ENCODE measurements at regions not wholly inside any gene's neighbourhood (a gene's known extent, or its start where the extent isn't known, plus 50 kb on each side); places are given as distances from the start of the nearest gene placed in this dataset.

DNA sequence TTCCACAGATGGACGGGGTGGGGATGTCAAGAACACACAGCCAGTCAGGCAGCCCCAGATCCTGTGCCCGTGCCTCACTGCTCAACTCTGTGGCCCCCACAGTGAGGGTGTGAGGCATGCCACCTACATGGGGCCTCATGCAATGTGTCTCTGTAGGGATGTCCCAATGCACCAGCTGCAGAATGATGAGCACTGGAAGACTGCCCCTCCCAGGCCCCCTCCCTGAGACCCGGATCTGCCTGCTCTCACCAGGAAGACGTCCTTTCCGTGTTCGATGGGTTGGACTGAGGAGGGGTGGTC, 124.2 kb downstream of the TWIST2 start:
- no peak for ATAC-seq
- Mint-ChIP-seq H3K9me3 (ENCODE audit: low read depth) (no peaks in the 10 kb centered on the region), H3K36me3 (no peaks in the 10 kb centered on the region), H3K27ac (no peak overlapping the region), H3K27me3 (peaks cover 22% of the 10 kb centered on the region), H3K4me3 (no peak overlapping the region), H3K4me1 (no peaks in the 10 kb centered on the region)
- CTCF ChIA-PET: no interaction called here
- DNase-seq: no peak

DNA sequence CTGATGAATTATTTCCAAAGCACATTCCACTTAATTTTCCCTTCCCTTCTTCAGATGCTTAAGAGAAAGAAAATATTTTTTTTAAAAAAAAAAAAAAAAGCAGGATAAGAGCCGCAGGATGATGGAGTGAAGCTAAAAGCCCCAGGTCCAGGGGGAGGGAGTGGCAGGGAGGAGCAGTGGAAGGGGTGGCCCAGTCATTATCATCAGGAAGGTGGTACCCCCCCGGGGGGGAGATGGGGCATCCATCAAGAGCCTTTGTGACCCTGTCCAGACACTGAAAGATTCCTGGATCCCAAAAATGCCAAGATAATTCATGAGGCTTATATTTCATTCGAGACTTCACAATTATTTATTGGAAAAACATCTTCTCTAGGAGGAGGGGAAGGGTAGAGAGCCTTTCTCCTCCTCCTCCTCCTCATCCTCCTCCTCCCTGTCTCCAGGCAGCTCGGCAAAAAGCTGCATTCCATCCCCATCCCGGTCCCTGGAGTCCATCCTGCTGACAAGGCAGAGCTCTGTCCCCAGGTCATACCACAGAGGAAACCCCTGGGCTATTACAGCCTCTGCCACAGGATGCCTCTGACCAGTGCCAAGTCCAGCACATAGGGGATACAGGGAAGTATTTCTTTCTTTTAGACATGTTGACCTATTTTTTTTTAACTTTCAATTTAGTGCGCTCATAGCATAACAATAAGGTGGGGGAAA, 125.3 kb downstream of the TWIST2 start:
- H3K9me3 Mint-ChIP-seq (ENCODE audit: low read depth): no peaks in the 10 kb centered on the region
- H3K27ac Mint-ChIP-seq: no peak overlapping the region
- ATAC-seq (no peak), DNase-seq (no peak)
- CTCF ChIA-PET: no interaction called here
- H3K27me3 Mint-ChIP-seq: peaks cover 23% of the 10 kb centered on the region
- H3K4me1 Mint-ChIP-seq: no peaks in the 10 kb centered on the region
- H3K36me3 Mint-ChIP-seq: no peaks in the 10 kb centered on the region
- H3K4me3 Mint-ChIP-seq: no peak overlapping the region

DNA sequence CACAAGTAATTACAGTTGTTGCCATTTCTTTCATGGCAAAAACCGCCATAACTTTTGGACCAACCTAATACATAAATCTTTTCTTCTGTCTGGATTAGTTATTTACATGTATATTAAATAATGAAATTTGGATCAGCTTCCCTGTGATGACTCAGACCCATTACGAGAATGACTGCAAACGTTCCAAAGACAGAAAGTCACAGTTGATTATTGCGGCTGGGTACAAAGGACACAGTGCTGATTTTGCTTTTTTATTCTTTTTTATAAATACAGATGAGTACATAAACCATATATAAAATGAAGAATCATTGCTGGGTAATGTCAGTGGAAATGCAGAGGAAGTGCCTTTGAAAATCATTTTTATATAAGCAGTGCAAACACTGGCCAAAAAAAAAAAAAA, 126.2 kb downstream of the TWIST2 start:
- no peak for ATAC-seq

DNA sequence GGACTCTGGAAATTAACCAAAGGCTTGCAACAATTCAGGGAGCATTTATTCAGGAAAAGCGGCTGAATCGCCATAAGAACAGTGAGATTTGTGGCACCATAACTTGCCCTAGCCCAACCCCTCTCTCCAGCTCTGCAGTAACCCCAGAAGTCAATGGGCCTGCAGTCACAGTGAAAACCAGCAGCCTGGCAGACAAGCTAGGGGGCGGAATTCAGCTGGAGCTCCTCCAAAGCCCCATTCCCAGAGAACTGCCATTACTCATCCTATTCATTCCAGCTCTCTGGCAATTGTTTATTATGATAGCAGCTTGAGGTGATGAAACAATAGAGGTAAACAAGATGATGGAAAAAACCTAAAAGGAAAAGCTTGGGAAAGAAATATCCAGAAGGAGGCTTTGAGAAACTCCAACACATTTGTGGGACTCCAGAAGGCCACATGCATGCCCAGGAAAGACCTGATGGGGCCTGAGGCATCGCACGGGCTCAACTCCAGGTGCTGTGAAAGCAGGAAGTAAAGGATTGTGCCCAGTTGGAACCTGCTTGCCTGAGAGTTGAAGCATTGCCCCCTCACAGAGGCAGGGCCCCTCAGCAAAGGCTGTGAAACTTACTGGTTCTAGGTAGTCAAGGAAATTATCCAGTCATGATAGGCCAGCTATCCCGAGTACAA, 126.7 kb downstream of the TWIST2 start:
- Mint-ChIP-seq H3K4me1 (no peaks in the 10 kb centered on the region), H3K27ac (no peak overlapping the region), H3K9me3 (ENCODE audit: low read depth) (no peaks in the 10 kb centered on the region), H3K27me3 (peaks cover 25% of the 10 kb centered on the region), H3K36me3 (no peaks in the 10 kb centered on the region), H3K4me3 (no peak overlapping the region)
- no peak for DNase-seq
- ATAC-seq: no peak
- CTCF ChIA-PET: interaction anchor here (1.5 kb wide), 1 partner anchor 9 kb away, joined by 3 read pairs; no protein-coding TSS in a partner anchor

More for the DNA sequence above, 126.2 kb downstream of the TWIST2 start:
- Mint-ChIP-seq H3K27me3 (peaks cover 25% of the 10 kb centered on the region), H3K9me3 (ENCODE audit: low read depth) (no peaks in the 10 kb centered on the region), H3K4me1 (no peaks in the 10 kb centered on the region), H3K4me3 (no peak overlapping the region), H3K27ac (no peak overlapping the region), H3K36me3 (no peaks in the 10 kb centered on the region)
- no peak for DNase-seq
- CTCF ChIA-PET: interaction anchor here (1.5 kb wide), 1 partner anchor 9 kb away, joined by 3 read pairs; no protein-coding TSS in a partner anchor

DNA sequence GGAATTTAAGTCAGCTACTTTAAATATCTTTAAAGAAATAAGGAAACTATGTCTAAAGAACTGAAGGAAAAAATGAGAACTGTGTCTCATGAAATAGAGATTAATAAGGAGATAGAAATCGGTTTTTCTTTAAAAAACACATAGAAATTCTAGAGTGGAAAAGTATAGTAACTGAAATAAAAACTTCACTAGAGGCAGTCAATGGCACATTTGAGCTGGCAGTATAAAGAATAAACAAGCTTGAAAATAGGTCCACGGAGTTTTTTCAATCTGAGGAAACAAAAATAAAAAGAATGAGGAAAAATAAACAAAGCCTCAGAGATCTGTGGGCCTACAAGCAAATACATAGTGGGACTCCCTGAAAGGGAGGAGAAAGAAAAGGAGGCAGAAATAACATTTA, 127.5 kb downstream of the TWIST2 start:
- H3K36me3 Mint-ChIP-seq: no peaks in the 10 kb centered on the region
- no peak overlapping the region for H3K27ac Mint-ChIP-seq
- H3K4me1 Mint-ChIP-seq: no peaks in the 10 kb centered on the region
- CTCF ChIA-PET: interaction anchor here (1.5 kb wide), 1 partner anchor 8 kb away, joined by 3 read pairs; no protein-coding TSS in a partner anchor
- H3K4me3 Mint-ChIP-seq: no peak overlapping the region
- H3K9me3 Mint-ChIP-seq (ENCODE audit: low read depth): no peaks in the 10 kb centered on the region
- ATAC-seq (no peak), DNase-seq (no peak)
- peaks cover 25% of the 10 kb centered on the region for H3K27me3 Mint-ChIP-seq

DNA sequence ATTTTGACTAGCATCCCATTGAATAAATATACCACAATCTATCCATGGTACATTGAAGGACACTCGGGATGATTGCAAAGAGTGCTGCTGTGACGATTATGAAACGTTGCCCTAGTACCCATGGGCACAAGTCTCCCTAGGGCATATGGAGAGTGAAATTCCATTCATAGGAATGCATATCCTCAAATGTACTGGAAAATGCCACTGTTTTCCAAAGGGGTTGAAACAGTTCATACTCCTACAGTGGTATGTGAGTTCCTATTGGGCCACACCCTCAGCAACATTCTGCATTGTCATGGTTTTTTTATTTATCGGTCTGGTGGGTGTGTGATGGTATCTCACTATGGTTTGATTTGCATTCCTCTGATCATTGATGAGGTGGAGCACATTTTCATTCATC, 130.6 kb downstream of the TWIST2 start:
- DNase-seq: no peak
- Mint-ChIP-seq H3K4me3 (no peak overlapping the region), H3K36me3 (no peaks in the 10 kb centered on the region), H3K27me3 (peaks cover 28% of the 10 kb centered on the region), H3K4me1 (no peaks in the 10 kb centered on the region), H3K9me3 (ENCODE audit: low read depth) (no peaks in the 10 kb centered on the region), H3K27ac (no peak overlapping the region)
- no peak for ATAC-seq
- CTCF ChIA-PET: no interaction called here

DNA sequence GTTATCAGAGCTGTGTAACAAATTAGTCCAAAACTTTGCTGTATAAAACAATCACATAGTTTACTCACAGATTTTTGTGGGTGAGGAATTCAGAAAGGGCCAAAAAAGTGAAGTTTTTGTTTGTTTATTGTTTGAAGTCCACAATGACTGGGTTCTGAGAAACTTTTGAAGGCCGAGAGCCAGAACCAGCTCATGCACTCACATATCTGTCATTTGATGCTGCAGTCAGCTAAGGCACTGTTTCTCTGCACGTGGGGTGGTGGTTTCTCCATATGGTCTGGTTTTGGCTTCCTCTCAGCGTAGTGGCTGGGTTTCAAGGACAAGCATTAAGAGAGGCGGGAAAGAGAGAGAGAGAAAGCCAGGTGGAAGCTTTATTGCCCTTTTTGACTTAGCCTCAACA, 131.8 kb downstream of the TWIST2 start:
- H3K27ac Mint-ChIP-seq: no peak overlapping the region
- H3K4me3 Mint-ChIP-seq: no peak overlapping the region
- peaks cover 24% of the 10 kb centered on the region for H3K27me3 Mint-ChIP-seq
- DNase-seq (no peak), ATAC-seq (no peak)
- CTCF ChIA-PET: no interaction called here
- no peaks in the 10 kb centered on the region for H3K36me3 Mint-ChIP-seq
- no peaks in the 10 kb centered on the region for H3K4me1 Mint-ChIP-seq
- H3K9me3 Mint-ChIP-seq (ENCODE audit: low read depth): no peaks in the 10 kb centered on the region

DNA sequence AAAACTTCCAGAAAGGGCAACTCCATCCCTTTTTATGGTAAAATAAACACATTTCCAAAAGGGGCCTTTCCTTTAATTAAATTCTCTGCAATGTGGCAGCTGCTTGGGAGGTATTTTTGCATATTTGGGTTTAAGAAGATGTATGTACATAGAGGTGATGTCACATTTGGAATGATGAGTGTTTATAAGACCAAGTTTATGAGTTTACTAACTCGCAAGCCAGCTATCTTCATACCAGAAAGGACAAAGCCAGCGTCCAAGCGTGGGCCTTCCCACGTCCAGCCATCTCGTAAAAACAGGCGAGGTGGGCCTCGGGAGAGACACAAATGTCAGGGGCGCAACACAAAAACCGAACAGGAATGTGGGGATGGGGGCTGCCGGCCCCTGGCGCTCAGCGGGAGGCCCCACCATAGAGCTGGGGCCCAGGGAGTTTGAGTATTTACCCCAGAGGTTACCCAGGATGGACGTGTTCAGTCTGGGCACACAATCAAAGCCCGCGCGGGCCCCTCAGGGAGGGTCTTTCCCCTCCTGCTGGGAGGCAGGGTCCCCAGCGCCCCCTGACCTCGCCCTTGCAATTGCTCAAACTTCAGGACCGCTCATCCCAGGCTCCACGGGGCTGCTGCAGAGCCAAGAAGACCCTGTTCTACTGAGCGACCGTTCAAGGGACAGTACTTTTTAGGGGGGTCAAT, 137.3 kb downstream of the TWIST2 start:
- ATAC-seq: no peak
- no peaks in the 10 kb centered on the region for H3K9me3 Mint-ChIP-seq (ENCODE audit: low read depth)
- no peak for DNase-seq
- H3K4me1 Mint-ChIP-seq: no peaks in the 10 kb centered on the region
- H3K27me3 Mint-ChIP-seq: peaks cover 5% of the 10 kb centered on the region
- CTCF ChIA-PET: no interaction called here
- no peak overlapping the region for H3K4me3 Mint-ChIP-seq
- no peaks in the 10 kb centered on the region for H3K36me3 Mint-ChIP-seq
- no peak overlapping the region for H3K27ac Mint-ChIP-seq

DNA sequence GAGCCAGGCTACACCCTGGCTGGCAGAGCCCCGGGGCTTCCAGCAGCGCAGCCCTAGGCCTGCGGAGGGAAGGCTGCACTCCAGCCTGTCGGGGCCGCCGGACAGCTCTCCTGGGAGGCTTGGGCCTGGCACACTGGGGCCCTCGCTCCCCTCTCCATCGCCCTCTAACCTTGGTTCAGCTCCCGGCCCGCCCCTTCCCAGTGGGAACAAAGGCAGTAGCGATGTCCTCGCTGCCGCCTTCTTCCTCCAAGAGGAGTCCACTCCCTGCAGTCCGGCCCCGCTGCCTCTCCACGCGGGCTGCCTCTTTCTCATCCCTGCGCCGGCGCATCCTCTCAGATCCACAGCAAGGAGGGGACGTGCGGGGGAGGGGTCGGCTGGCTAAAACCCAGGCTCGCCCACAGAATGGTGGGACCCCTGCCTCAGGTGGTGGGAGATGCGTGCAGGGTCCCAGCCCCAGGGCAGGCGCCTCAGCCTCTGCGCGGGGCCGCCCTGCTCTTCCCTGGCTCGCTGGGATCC, 138.1 kb downstream of the TWIST2 start:
- Mint-ChIP-seq H3K27me3 (peaks cover 5% of the 10 kb centered on the region), H3K27ac (no peak overlapping the region), H3K4me3 (no peak overlapping the region), H3K4me1 (no peaks in the 10 kb centered on the region), H3K36me3 (no peaks in the 10 kb centered on the region), H3K9me3 (ENCODE audit: low read depth) (no peaks in the 10 kb centered on the region)
- ATAC-seq: no peak
- DNase-seq: no peak
- CTCF ChIA-PET: no interaction called here

DNA sequence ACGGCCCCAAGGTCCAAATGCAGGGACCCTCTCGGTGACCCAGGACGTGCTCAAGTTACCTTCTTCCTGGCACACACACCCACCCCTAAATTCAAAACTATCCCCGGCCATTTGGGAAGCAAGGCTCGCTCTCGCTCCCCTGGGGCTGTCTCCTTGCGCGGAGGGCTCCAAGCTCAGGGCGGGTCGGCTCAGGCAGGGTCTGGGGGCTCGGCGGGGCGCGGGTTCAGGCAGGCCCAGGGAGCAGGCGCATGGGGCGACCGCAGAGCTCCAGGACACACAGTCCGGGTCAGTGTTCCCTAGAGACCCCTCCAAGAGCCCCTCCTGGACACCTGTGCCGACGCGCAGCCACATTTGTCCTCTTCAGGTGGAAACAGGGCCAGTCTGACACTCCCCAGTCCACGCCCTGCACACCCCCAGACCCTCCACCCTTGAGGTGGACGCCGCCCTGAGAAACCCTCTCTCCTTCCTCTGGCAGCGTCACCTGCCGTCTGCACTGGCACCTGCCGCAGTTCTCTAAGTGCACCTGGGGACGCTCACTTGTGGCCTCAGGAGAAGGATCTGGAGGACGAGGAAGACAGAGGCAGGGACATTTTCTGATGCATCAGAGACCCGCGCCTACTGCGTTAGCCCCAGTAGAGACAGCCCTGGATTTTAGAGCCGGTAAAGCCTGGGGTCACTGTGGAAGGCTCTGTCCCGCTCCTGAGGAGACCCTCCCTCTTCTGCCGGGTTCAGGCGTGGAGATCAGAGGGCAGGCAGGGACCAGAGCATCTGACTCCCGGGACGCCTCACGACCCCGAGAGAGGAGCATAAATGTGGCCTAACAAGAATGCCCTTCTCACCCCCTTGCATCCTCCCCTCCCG, 138.8 kb downstream of the TWIST2 start:
- H3K27ac Mint-ChIP-seq: no peak overlapping the region
- H3K4me1 Mint-ChIP-seq: no peaks in the 10 kb centered on the region
- CTCF ChIA-PET: no interaction called here

DNA sequence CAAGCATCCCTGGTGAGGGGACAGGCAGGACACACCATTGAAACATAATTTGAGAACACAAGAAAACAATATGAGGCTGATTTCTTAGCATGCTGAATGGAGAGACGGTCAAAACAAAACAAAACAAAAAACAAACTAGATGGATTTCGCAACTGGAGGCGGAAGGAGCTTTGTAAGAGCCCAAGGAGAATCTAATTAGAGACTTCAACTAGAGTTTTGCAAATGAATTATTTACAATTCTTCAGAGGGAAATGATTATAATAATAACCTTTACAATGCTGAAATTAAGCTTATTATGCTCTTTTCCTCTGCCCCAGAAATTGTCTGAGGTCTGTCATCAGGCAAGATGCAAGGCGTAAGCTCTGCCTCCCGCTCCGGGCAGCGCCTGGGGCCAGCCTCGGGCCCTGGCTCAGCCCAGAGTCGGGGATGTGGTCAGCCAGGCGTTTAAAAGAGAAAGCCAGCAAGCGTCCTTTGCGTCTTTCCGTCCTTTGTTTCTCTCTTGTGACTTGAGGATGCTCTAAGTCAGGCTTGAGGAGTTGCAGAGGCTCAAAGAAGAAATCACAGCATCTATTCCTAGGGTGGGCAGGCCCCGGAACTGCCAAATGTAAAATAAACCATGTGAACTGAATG, 139.6 kb downstream of the TWIST2 start:
- no peak overlapping the region for H3K27ac Mint-ChIP-seq
- ATAC-seq: no peak
- no peaks in the 10 kb centered on the region for H3K4me1 Mint-ChIP-seq
- peaks cover 10% of the 10 kb centered on the region for H3K27me3 Mint-ChIP-seq
- H3K36me3 Mint-ChIP-seq: no peaks in the 10 kb centered on the region
- H3K9me3 Mint-ChIP-seq (ENCODE audit: low read depth): no peaks in the 10 kb centered on the region
- H3K4me3 Mint-ChIP-seq: no peak overlapping the region
- CTCF ChIA-PET: no interaction called here
- DNase-seq: no peak

More for the DNA sequence above, 138.8 kb downstream of the TWIST2 start:
- peaks cover 10% of the 10 kb centered on the region for H3K27me3 Mint-ChIP-seq
- H3K9me3 Mint-ChIP-seq (ENCODE audit: low read depth): no peaks in the 10 kb centered on the region
- H3K36me3 Mint-ChIP-seq: no peaks in the 10 kb centered on the region
- DNase-seq (no peak), ATAC-seq (no peak)
- H3K4me3 Mint-ChIP-seq: no peak overlapping the region

DNA sequence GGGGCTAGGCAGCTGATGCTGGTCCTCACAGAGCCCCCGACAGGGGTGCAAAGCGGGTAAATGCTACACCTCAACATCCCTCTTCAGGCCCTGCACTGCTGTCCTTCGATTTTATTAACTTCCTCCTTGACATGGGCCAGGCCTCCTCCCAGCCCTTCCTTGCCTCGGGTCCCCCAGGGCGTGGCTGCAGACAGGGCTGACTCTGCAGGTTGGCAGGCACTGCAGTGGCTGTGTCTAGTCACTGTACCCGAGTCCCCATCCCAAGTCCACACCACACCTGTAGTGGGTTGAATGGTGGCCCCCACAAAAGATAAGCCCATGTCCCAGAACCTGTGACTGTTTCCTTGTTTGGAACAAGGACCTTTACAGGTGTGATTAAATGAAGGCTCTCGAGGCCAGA, 140.2 kb downstream of the TWIST2 start:
- no peak for ATAC-seq
- no peak overlapping the region for H3K27ac Mint-ChIP-seq
- CTCF ChIA-PET: no interaction called here
- no peaks in the 10 kb centered on the region for H3K9me3 Mint-ChIP-seq (ENCODE audit: low read depth)
- DNase-seq: no peak
- H3K4me3 Mint-ChIP-seq: no peak overlapping the region
- H3K4me1 Mint-ChIP-seq: no peaks in the 10 kb centered on the region
- H3K27me3 Mint-ChIP-seq: peaks cover 8% of the 10 kb centered on the region
- no peaks in the 10 kb centered on the region for H3K36me3 Mint-ChIP-seq

DNA sequence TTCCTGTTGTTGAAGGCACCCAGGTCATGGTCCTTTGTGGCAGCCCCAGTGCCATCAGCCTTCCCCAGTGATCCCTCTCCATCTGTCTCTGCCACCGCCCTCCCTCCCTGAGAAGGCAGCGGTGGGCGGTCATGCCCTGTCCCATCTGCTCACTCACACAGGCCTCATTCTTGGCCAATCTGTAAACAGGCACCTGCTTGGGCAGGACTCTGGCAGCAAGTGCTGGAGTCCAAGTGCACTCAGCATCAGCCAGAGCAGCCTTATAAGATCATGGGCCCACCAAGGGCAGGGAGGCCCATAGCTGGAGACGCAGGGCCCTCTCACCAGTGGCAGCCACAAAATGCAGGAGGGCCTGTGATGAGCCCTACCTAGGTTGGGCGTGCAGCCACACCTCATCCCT, 140.9 kb downstream of the TWIST2 start:
- no peak for ATAC-seq
- H3K4me1 Mint-ChIP-seq: no peaks in the 10 kb centered on the region

More for the DNA sequence above, 140.9 kb downstream of the TWIST2 start:
- Mint-ChIP-seq H3K9me3 (ENCODE audit: low read depth) (no peaks in the 10 kb centered on the region), H3K36me3 (no peaks in the 10 kb centered on the region), H3K27me3 (peaks cover 7% of the 10 kb centered on the region), H3K27ac (no peak overlapping the region), H3K4me3 (no peak overlapping the region)
- no peak for DNase-seq
- CTCF ChIA-PET: no interaction called here
